NCI-H2171 treated with DMSO at 0.1 percent for 48 hours (cell line): ENCODE measurements at regions not wholly inside any gene's neighbourhood (a gene's known extent, or its start where the extent isn't known, plus 50 kb on each side); places are given as distances from the start of the nearest gene placed in this dataset.

ENCODE experiments used
- DNase-seq: peaks from one replicate; lab custom pipeline; 2025; lab: John Stamatoyannopoulos, UW

GRCh38 chr10:113420057-113420732 lies 132.7 kb upstream of the HABP2 start:
- no peak for DNase-seq

- no peak for DNase-seq
Observed at GRCh38 chr10:113420733-113421675, 131.8 kb upstream of the HABP2 start.

GRCh38 chr10:113422371-113422770 lies 130.5 kb upstream of the HABP2 start:
- no peak for DNase-seq

GRCh38 chr10:113423981-113424721 lies 128.7 kb upstream of the HABP2 start:
- no peak for DNase-seq

- no peak for DNase-seq
Observed at GRCh38 chr10:113425008-113425407, 127.8 kb upstream of the HABP2 start.

GRCh38 chr10:113425541-113425951 lies 127.3 kb upstream of the HABP2 start:
- DNase-seq: no peak

- DNase-seq: no peak
Observed at GRCh38 chr10:113426181-113426877, 126.5 kb upstream of the HABP2 start.

GRCh38 chr10:113427236-113427735 lies 125.6 kb upstream of the HABP2 start:
- DNase-seq: no peak

GRCh38 chr10:113427811-113428558 lies 124.9 kb upstream of the HABP2 start:
- DNase-seq: no peak

- no peak for DNase-seq
Observed at GRCh38 chr10:113430634-113431397, 122.0 kb upstream of the HABP2 start.

- no peak for DNase-seq
Observed at GRCh38 chr10:113431398-113432160, 121.3 kb upstream of the HABP2 start.

- no peak for DNase-seq
Observed at GRCh38 chr10:113433711-113434110, 119.1 kb upstream of the HABP2 start.

GRCh38 chr10:113434315-113434714 lies 118.5 kb upstream of the HABP2 start:
- no peak for DNase-seq

GRCh38 chr10:113434950-113435349 lies 117.9 kb upstream of the HABP2 start:
- no peak for DNase-seq

GRCh38 chr10:113435881-113436280 lies 117.0 kb upstream of the HABP2 start:
- no peak for DNase-seq

- DNase-seq: no peak
Observed at GRCh38 chr10:113436851-113437250, 116.0 kb upstream of the HABP2 start.

- no peak for DNase-seq
Observed at GRCh38 chr10:113438652-113439051, 114.2 kb upstream of the HABP2 start.

GRCh38 chr10:113441220-113441619 lies 111.6 kb upstream of the HABP2 start:
- DNase-seq: no peak

- no peak for DNase-seq
Observed at GRCh38 chr10:113441686-113442270, 111.1 kb upstream of the HABP2 start.
